H9 (cell line): ENCODE measurements at regions not wholly inside any gene's neighbourhood (a gene's known extent, or its start where the extent isn't known, plus 50 kb on each side); places are given as distances from the start of the nearest gene placed in this dataset.

Experiments used
- DNase-seq: peaks from one replicate; pipeline ENCODE4 v3.0.0-alpha.2; 2017
- H2AFZ ChIP-seq: one replicate; pipeline ENCODE4 v1.6.1; 2013; ENCODE audit warnings: mild to moderate bottlenecking, low read length, control low read depth, moderate library complexity
- H2AK5ac ChIP-seq: 2 replicates; pipeline ENCODE4 v1.6.1; 2013; ENCODE audit warnings: low read length, control low read depth, mixed read lengths; ENCODE audit not compliant: insufficient read length
- H2BK120ac ChIP-seq: one replicate; pipeline ENCODE4 v1.6.1; 2013; ENCODE audit warnings: low read depth, mild to moderate bottlenecking, low read length, control low read depth, inconsistent platforms; ENCODE audit not compliant: poor library complexity, severe bottlenecking
- H2BK12ac ChIP-seq: 2 replicates; pipeline ENCODE4 v1.6.1; 2013; ENCODE audit warnings: low read length, control low read depth, mixed read lengths, low read depth; ENCODE audit not compliant: insufficient read length
- H2BK15ac ChIP-seq: 2 replicates; pipeline ENCODE4 v1.6.1; 2013; ENCODE audit warnings: low read depth, low read length, control low read depth
- H2BK20ac ChIP-seq: one replicate; pipeline ENCODE4 v1.6.1; 2013; ENCODE audit warnings: low read depth, mild to moderate bottlenecking, low read length, control low read depth, inconsistent platforms; ENCODE audit not compliant: poor library complexity, severe bottlenecking
- H2BK5ac ChIP-seq: 2 replicates; pipeline ENCODE4 v1.6.1; 2013; ENCODE audit warnings: low read length, control low read depth, mixed read lengths; ENCODE audit not compliant: insufficient read length
- H3K14ac ChIP-seq: 2 replicates; pipeline ENCODE4 v1.6.1; 2013; ENCODE audit warnings: low read length, control low read depth; ENCODE audit not compliant: insufficient read depth
- H3K18ac ChIP-seq: 2 replicates; pipeline ENCODE4 v1.6.1; 2013; ENCODE audit warnings: low read depth, mild to moderate bottlenecking, mixed read lengths, low read length, control low read depth; ENCODE audit not compliant: insufficient read length
- H3K23ac ChIP-seq: 2 replicates; pipeline ENCODE4 v1.6.1; 2013; ENCODE audit warnings: low read length, control low read depth, mixed read lengths, low read depth; ENCODE audit not compliant: insufficient read length
- H3K23me2 ChIP-seq: 2 replicates; pipeline ENCODE4 v1.6.1; 2013; ENCODE audit warnings: low read depth, mild to moderate bottlenecking, mixed read lengths, low read length, control low read depth; ENCODE audit not compliant: insufficient read length, poor library complexity, severe bottlenecking
- H3K27ac ChIP-seq: 2 replicates; pipeline ENCODE4 v1.5.1; 2013; ENCODE audit warnings: low read length, control low read depth, mixed read lengths, low read depth; ENCODE audit not compliant: insufficient read length
- H3K27me3 ChIP-seq: 2 replicates; pipeline ENCODE4 v1.6.1; 2013; ENCODE audit warnings: low read length, control low read depth, inconsistent platforms; ENCODE audit not compliant: insufficient read depth
- H3K4ac ChIP-seq: 2 replicates; pipeline ENCODE4 v1.6.1; 2013; ENCODE audit warnings: low read depth, mild to moderate bottlenecking, control low read depth, inconsistent platforms, low read length, moderate library complexity
- H3K4me1 ChIP-seq: 2 replicates; pipeline ENCODE4 v1.6.1; 2013; ENCODE audit warnings: low read length, control low read depth, inconsistent platforms; ENCODE audit not compliant: insufficient read depth
- H3K4me2 ChIP-seq: 2 replicates; pipeline ENCODE4 v1.6.1; 2013; ENCODE audit warnings: low read length, control low read depth, mixed read lengths; ENCODE audit not compliant: insufficient read length, insufficient read depth
- H3K56ac ChIP-seq: 2 replicates; pipeline ENCODE4 v1.6.1; 2013; ENCODE audit warnings: low read depth, mild to moderate bottlenecking, mixed read lengths, low read length, control low read depth; ENCODE audit not compliant: insufficient read length
- H3K79me1 ChIP-seq: 2 replicates; pipeline ENCODE4 v1.6.1; 2013; ENCODE audit warnings: low read depth, mild to moderate bottlenecking, moderate library complexity, low read length, control low read depth, inconsistent platforms; ENCODE audit not compliant: insufficient read depth, poor library complexity, severe bottlenecking
- H3K79me2 ChIP-seq: 2 replicates; pipeline ENCODE4 v1.6.1; 2013; ENCODE audit warnings: low read length, control low read depth, inconsistent platforms; ENCODE audit not compliant: insufficient read depth
- H3K9ac ChIP-seq: 2 replicates; pipeline ENCODE4 v1.6.1; 2013; ENCODE audit warnings: low read length, control low read depth, mixed read lengths; ENCODE audit not compliant: insufficient read length; ENCODE audit errors: extremely low read depth
- H3K9me3 ChIP-seq: one replicate; pipeline ENCODE4 v1.6.1; 2013; ENCODE audit warnings: low read depth, low read length, inconsistent platforms; ENCODE audit not compliant: control insufficient read depth
- H3T11ph ChIP-seq: one replicate; pipeline ENCODE4 v1.6.1; 2013; ENCODE audit warnings: mild to moderate bottlenecking, low read length, control low read depth, inconsistent platforms
- H4K20me1 ChIP-seq: one replicate; pipeline ENCODE4 v1.6.1; 2013; ENCODE audit not compliant: control insufficient read depth, insufficient read length, insufficient read depth
- H4K5ac ChIP-seq: 2 replicates; pipeline ENCODE4 v1.6.1; 2013; ENCODE audit warnings: low read depth, mild to moderate bottlenecking, mixed read lengths, low read length, control low read depth; ENCODE audit not compliant: insufficient read length
- H4K8ac ChIP-seq: replicated peaks from 2 replicates; pipeline ENCODE4 v1.6.1; 2013; ENCODE audit warnings: low read length, control low read depth, mixed read lengths, low read depth; ENCODE audit not compliant: insufficient read length
- H4K91ac ChIP-seq: 2 replicates; pipeline ENCODE4 v1.6.1; 2013; ENCODE audit warnings: low read depth, mild to moderate bottlenecking, moderate library complexity, mixed read lengths, low read length, control low read depth; ENCODE audit not compliant: insufficient read length
- H3K27ac Mint-ChIP-seq, 3 experiments: 2 replicates in 2 of 3; 3 replicates in 1 of 3; pipeline ENCODE4 v1.8.0; 2020 to 2021; ENCODE audit warnings: mixed read lengths in 3 of 3, mild to moderate bottlenecking in 1 of 3, moderate library complexity in 1 of 3
- H3K27me3 Mint-ChIP-seq: 2 replicates; pipeline ENCODE4 v1.8.0; 2021; ENCODE audit warnings: low read depth, mild to moderate bottlenecking, moderate library complexity, mixed read lengths
- H3K36me3 Mint-ChIP-seq, 3 experiments: 2 replicates in 2 of 3; 3 replicates in 1 of 3; pipeline ENCODE4 v1.8.0; 2020 to 2021; ENCODE audit warnings: low read depth in 3 of 3, mixed read lengths in 3 of 3; ENCODE audit not compliant: insufficient read depth in 1 of 3
- H3K4me1 Mint-ChIP-seq, 2 experiments: 2 replicates each; pipeline ENCODE4 v1.8.0; 2020; ENCODE audit warnings: mixed read lengths in 2 of 2
- H3K4me3 Mint-ChIP-seq, 2 experiments: 2 replicates in 1 of 2; 3 replicates in 1 of 2; pipeline ENCODE4 v1.8.0; 2020 to 2021; ENCODE audit warnings: mild to moderate bottlenecking in 2 of 2, mixed read lengths in 2 of 2, moderate library complexity in 1 of 2
- H3K9me3 Mint-ChIP-seq, 2 experiments: 2 replicates in 1 of 2; 3 replicates in 1 of 2; pipeline ENCODE4 v1.8.0; 2020; ENCODE audit warnings: mild to moderate bottlenecking in 2 of 2, mixed read lengths in 2 of 2, moderate library complexity in 1 of 2
- CTCF ChIP-seq: fragments of 200-600 bp; sonication (generic); conservative IDR thresholded peaks from 3 replicates; pipeline ENCODE4 v1.8.0; 2021; ENCODE audit warnings: antibody characterized with exemption, mild to moderate bottlenecking
- WGBS: extraction: QIAGEN DNeasy Blood & Tissue Kit; methylation state at CpG from one replicate; pipeline ENCODE4 v1.1.7; 2013; ENCODE audit warnings: missing lambda C conversion rate, low lambda C conversion rate, mixed read lengths; ENCODE audit not compliant: insufficient read length; ENCODE audit errors: extremely low coverage; 5-methylcytosine and 5-hydroxymethylcytosine counted together

- Mint-ChIP-seq H3K27ac (no peak overlapping the region), H3K36me3 (peaks cover 0 to 4% (median 0%) of the 10 kb centered on the region in 3 experiments; a peak in 3 of 7 replicates), H3K4me1 (peaks cover 10 to 14% of the 10 kb centered on the region in 2 experiments), H3K4me3 (no peak overlapping the region), H3K27me3 (peaks cover 40% of the 10 kb centered on the region), H3K9me3 (no peaks in the 10 kb centered on the region)
- Histone ChIP-seq H3K18ac (no peak overlapping the region), H3K79me1 (no peaks in the 10 kb centered on the region), H3K9me3 (no peaks in the 10 kb centered on the region), H3K4me1 (no peaks in the 10 kb centered on the region; the same call in 1 of the 2 replicates), H3K23me2 (peaks cover 15% of the 10 kb centered on the region), H4K8ac (no peak overlapping the region), H4K91ac (no peak overlapping the region), H3K4me2 (no peak overlapping the region), H2AFZ (no peak overlapping the region), H2BK15ac (no peak overlapping the region), H3K9ac (no peak overlapping the region), H2BK5ac (no peak overlapping the region), H3K14ac (no peak overlapping the region), H3K23ac (no peak overlapping the region), H2BK12ac (no peak overlapping the region), H2BK120ac (no peak overlapping the region), H3K27me3 (peaks cover 8% of the 10 kb centered on the region), H3K56ac (no peak overlapping the region), H3T11ph (no peak overlapping the region), H2AK5ac (no peak overlapping the region), H3K4ac (no peak overlapping the region), H4K20me1 (peaks cover 3% of the 10 kb centered on the region), H4K5ac (no peak overlapping the region), H2BK20ac (no peak overlapping the region), H3K79me2 (no peaks in the 10 kb centered on the region), H3K27ac (no peak overlapping the region)
- DNase-seq: no peak
- no CpG with 5 or more reads among the region's 14 CpGs for WGBS
- TF ChIP-seq CTCF: no peak
Observed at GRCh38 chr17:64783556-64784352, 121.6 kb upstream of the SMURF2 start.
